ENCODE measurements at regions not wholly inside any gene's neighbourhood (a gene's known extent, or its start where the extent isn't known, plus 50 kb on each side); places are given as distances from the start of the nearest gene placed in this dataset.

GRCh38 chr12:90124289-90124688 is 415.7 kb upstream of the ATP2B1 start:
- TF ChIP-seq CTCF (IDR thresholded peaks at IDR 0.05; ENCODE audit: low read depth, low read length) (no peak), EZH2phosphoT487 (IDR thresholded peaks at IDR 0.05; ENCODE audit: low read depth) (no peak)
